Hematopoietic multipotent progenitor cell treated with erythropoietin and hydrocortisone succinate and interleukin-3 and kit ligand, for 4 days (in vitro differentiated cells): ENCODE measurements at regions not wholly inside any gene's neighbourhood (a gene's known extent, or its start where the extent isn't known, plus 50 kb on each side); places are given as distances from the start of the nearest gene placed in this dataset.
"Not testable (repeated sequence)": the region's sequence is repeated elsewhere in the genome, so short reads cannot be mapped to it uniquely, and the experiment has no call there.

Experiments
- DNase-seq: peaks from one replicate; pipeline ENCODE4 v3.0.0-alpha.2; 2015

DNA sequence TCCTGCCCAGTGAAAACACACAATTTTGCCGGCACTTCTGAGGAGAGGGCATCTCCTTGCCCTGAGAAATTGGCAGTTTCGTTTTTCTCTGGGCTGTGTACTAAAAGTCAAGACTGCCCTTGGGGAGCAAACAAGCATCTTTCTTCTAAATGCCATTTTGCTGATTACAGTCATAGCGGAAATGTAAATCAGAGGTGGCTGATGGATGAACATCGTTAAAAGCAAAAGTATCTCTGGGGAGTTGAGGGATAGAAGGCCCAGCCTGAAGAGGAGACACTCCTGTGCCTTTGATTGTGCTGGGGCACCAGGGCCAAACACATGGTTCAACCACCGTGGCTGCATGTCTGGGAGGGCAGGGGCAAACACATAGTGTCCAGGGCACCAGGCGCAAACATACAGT is 49.8 kb downstream of the ABCC12 start:
- DNase-seq = no peak

DNA sequence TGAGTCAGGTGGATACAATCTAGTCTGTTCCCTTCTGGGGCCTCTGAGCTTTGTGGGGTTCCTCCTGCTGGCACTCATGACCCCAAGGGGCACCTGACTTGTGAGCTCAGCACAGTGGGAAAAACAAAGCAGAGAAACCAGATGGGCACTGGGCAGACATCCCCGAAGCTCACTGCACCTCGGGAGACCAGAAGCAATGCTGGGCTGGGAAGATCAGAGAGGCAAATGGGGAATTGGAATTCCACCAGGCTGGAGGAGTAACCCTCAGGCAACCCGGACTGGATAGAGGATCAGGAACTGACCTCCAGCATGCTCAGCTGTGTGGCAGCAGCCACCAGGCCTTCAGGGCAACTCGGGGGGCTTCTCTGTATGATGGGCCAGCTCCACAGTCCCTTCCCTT is 50.3 kb downstream of the ABCC12 start:
- DNase-seq = no peak

DNA sequence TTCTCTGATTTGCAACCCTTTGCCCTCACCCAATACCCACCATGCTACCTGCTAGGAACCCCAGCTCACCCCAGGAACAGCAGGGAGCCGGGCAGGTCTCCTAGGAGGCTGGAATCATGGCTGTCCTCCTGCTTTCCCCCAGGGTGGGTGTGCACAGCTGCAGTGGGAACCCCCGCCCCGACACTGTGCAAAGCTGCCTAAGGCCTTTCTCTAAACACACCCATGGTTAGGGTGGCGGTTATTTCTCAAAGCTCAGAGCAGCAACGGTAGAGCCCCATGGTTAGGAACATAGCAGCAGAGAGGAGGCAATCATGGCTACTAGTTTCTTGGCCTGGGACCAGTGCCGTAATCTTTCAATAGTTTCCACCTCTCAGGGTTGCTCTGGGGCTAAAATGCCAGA is 52.2 kb downstream of the ABCC12 start:
- no peak for DNase-seq

DNA sequence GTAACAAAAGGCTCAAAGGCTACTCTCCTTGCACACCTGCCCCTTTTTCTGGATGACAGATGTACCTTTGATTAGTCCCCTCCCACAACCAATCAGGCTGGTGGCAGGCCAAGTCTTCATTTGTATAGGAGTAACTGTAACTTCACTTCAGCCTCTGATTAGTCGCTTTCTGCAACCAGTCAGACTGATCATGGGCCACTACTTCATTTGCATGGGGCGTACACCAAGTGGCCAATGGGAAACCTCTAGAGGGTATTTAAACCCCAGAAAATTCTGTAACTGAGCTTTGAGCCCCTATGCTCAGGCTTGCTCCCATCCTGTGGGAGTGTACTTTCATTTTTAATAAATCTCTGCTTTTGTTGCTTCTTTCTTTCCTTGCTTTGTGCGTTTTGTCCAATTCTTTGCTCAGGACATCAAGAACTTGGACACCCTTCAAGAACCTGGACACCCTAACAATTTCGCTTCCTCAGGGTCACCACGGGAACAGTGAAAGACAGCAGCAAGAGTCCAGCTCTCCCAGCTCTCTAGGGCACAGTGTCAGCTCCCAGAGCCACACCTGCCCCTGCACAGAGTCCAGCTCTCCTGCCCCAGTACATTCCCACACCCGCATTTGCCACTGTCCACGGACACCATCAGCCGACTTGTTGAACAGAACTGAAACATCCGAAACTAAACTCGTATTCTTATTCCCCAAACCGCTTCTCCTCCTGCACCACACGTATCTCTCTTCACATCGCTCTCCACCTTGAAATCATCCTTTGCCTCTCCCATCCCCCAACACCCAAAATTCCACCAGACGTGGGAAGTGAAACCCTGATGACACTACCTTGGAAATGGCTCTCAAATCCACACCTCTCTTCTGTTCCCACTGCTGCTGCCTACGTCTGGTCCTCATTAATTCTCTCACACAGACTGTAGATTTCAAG is 53.4 kb downstream of the ABCC12 start:
- DNase-seq = no peak

DNA sequence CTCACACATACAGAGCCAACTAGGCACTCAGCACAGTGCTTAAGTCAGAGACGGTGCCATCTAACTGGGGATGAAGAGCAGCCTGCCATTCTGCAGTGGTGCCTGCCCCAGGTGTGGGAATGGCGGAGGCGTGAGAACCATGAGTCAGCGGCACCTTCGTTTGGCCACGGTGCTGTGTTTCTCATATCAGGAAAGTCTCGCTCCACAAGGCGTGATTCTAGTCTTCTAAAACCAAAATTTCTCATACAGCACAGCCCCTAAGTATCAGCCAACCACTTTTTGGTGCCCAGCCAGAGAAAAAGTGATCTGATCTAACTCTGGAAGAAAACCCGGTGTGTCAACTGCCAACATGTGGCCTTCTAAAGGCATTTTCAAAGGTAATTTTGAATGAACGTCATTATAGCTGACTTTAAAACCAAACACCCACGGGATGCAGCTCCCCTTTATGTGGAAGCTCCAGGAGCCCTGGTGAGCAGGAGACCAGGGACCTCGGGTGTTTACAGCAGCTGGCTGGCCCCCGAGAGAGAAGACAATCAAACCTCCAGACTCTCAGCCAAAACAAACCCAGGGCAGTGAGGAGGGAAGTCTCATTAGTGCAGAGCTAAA is 54.6 kb downstream of the ABCC12 start:
- DNase-seq = no peak

DNA sequence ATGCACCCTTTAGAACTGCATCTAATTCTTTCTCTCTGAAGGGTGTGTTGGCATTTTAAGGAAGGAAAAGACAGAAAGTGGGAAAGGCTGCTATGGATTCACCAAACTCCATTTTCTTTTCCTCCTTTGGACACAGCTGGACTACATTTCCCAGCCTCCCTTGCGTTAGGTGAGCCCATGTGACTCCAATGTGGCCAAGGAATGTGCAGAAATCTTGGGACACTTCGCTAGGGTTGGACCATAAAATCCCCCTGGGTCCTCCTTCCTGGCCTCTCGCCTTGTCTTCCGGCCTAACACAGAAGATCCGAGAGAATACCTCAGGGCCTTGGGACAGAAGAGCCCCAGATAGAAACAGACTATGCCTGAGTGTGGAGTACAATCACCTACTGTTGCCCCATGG is 56.3 kb downstream of the ABCC12 start:
- no peak for DNase-seq

DNA sequence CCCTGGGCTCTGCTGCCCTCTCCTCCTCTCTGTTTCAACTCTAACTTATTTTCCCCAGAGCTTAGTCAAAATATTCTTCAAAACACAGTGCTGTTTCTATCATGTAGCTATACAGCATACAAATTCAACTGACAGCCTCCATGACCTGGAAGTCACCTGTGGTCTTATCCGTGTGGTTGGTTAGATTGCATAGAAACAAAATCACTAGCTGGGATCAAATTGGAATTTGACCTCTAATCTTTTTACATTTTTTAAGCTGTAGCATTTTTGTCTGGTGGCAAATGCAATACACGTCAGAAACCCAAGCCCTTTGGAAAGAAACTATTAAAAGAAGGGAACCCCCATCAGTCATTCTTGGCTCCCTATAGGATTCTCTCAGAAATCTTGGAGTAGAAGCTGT is 57.3 kb downstream of the ABCC12 start:
- no peak for DNase-seq

DNA sequence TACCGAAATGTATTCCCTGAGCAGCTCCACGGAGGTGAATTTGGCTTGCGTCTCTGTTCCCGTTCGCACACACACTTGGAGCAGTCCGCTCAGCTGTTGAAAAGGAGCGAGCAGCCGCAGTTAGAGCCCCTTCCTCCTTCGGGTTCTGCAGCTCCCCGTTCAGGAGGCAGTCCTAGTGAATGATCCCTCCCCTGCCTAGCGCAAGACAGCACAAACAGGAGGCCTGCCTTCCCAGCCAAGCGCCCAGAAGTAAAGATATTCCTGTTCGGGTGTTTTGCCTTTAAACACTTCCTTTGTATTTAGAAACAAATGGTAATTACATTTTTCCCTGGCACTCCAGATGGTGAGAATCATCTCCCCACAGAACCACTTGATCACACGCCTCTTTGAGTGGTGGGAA is 64.7 kb downstream of the ABCC12 start:
- DNase-seq = no peak

DNA sequence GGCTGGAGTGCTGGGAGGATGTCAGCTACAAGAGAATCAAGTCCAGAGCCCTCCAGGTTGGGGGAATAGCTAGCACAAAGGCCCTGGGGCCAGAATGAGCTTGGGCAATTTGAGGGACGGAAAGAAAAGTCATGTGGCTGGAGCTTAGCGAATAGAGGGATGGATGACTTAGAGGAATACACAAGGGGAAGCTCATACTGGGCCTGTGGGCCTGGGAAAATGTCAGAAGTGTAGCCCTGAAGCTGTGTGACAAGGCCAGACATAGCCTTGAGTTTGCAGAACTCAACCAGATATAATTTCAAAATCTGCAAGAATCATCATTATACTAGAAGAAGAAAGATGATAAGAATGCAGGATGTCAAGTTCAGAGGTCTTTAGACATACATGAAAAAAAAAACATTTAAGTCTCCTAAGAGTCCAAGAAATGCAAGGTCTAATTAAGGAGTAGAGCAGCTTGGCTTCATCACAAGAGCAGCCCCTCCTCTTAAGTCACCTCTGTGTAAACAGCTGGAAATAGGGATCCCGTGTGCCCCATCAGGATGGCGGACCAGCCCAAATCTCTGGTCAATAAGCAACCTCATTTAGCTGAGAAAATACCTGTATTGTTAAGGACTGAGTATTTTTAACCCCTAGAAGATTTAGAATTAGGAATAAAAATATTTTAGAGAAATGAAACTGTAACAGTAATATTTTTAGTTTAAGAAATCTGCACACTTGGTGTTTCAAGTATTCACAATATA is 66.6 kb downstream of the ABCC12 start:
- no peak for DNase-seq

DNA sequence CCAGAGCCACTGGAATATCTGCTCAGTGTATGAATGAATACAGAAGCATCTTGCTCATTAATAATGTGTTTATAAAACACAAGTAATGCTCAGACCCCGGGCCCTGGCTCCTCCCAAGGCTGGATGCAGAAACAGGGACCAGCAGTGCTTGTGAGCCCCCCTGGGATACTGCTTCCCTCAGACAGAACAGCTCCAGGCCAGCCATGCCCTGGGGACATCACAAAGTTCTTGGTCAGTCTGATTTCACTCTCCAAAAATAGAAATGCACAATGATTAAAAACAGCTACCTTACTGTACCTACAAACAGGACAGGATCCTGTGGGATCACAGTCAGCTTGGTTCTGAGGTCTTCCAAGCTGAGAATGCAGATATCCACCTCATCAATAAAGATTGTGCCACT is 68.2 kb downstream of the ABCC12 start:
- no peak for DNase-seq

DNA sequence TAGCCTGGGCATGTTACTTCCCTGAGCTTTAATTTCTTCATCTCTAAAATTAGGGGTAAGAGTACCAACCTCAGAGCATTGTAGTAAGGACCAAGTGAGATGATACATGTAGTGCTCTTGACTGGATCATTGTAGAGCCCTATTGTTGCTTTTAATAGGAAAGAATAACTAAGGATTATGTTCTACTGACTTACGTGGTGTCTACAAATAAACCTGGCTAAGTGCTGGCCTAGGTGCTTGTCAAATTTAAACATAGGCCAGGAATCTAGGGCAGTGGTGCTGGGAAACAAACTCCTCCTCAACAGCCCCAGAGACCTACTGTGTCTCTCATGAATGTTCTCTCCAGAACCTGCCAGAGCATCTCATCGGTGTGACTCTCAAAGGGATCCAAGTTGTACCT is 69.4 kb downstream of the ABCC12 start:
- DNase-seq = no peak

DNA sequence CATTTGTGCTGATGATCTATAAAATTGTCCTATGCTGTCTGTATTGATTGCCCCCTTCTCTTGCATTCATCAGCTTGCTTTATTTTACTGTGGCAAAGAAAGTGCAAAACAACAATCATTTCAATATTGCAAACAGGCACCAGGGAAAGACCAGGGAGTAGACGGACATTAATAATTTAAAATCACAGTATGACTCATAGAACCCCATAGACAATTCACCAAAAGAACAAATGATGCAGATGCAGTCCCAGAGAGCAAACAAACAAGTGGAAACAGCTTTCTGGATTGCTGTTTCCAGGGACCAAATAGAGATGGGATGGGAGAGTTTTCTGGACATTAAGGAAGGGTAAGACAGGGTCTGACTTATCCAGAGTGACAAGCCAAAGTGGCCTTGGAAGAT is 70.1 kb downstream of the ABCC12 start:
- DNase-seq = no peak

DNA sequence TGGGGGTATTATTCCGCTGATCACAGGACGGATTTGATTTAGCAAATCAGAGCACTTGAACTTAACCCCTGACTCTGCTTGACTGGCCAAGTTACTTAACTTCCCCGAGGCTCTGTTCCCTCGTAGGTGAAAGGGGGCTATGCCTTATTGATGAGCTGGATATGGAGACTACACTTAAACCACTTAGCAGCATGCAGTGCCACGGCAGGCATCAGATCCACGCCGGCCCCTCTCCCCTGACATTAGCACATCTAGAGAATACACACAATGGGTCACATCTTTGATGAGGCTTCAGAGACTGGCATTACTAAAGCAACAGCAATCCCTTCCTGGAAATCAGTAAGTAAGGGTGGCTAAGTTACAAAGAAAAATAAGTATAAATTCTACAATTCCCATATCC is 71.0 kb downstream of the ABCC12 start:
- no peak for DNase-seq

DNA sequence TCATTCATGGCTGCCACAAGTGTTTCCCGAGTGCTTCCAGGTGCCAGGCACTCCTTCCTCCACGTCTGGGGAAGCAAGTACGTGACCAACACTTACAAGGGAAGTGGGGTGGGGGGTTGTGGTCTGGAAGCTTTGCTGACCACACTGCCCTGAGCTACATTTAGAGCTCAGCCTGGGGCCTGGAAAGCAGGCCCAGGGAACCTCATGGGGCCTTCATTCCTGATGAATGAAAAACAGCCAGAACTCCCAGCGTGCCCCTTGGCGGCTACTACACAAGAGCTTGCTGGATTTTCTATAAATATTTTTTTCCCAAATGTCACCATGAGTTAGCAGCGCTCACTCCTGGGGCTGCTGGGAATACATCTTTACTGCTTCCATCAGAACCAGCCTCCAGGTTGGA is 73.3 kb downstream of the ABCC12 start:
- DNase-seq = no peak

DNA sequence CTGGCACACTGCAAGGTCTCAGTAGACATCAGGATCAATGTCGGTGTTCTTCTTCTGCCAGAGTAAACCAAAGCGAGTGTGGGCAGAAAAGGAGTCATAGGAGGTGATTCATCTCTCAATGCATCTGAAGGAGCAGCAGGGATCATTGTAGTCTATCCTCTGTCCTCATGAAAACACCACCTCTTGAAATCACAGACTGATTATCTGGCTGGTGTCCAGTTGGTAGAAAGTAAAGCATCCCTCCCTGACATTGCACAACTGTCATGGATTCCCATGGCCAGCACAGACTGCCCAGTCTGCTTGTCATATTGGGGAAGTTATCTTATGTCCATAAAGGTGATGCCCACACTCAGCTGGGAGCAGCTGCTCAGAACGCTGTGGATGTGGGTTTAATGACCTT is 74.1 kb downstream of the ABCC12 start:
- DNase-seq = no peak

DNA sequence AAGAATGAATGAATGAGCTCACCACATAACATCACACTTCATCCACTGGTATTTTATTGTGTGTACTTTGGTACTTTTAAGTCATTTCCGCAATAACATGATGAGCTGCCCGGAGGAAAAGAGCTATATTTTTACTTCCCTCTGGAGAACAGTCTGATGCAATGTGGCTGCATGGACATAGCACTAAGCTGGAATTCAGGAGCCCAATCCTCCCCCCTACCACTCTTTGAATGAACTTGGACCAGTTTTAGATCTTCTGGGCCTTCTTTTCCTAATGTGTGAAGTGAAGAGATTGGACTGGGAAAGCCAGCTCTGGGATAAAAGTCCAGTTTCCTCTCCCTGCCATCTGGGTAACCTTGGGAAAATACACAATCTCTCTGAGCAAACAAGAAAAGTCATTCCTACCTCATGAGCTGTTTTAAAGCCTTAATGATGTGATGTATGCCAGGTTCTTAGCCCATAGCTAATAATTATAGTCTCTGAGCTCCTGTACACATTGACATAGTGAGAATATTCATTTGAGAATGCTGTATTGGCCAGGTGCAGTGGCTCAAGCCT is 79.3 kb downstream of the ABCC12 start:
- no peak for DNase-seq

DNA sequence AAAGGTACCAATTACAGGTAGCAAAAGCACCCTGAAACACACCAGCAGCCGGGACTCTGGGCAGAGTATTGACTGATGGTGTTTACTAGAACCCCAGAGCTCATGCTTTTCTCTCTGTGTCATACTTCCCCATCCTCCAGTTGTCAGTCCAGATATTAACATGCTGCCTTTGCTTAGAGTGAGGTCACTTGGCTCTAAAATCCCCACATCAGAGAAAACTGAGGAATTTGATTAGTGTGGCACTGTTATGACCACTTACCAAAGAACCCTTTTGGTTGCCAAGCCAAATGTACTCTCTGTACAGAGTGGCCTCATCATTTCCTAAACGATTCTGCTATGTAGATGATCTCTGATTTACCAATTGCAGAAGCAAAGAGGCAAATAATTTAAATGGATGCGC is 80.4 kb downstream of the ABCC12 start:
- DNase-seq = no peak

DNA sequence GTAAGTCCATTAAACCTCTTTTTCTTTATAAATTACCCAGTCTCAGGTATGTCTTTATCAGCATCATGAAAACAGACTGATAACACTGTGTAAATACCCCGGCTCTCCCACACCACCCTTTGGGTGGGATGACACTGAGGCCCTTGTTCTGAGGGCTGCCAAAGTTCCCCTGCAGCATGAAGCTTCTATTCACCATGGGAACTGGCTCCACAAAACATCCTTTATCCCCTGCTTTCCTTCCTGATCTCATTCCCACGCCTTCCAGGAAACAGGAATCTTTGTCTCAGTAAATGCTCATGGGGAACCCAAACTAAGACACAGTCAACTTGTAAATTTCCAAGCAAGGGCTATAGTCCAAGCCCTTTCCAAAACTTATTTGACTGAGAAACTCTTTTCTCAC is 88.4 kb downstream of the ABCC12 start:
- no peak for DNase-seq

DNA sequence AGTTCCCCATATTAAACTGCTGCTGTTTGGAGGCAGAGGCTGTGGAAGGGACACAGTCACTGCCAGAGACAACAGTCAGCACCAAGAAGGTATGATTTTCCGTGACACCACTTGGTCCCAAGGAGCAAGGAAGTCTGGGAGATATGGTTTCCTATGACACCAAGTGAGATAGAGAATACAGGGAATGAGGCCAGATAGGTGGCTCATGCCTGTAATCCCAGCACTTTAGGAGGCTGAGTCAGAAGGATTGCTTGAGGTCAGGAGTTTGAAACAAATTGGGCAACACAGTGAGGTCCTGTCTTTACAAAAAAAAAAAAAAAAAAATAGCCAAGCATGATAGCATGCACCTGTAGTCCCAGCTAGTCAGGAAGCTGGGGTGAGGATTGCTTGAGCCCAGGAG is 90.8 kb downstream of the ABCC12 start:
- no peak for DNase-seq

DNA sequence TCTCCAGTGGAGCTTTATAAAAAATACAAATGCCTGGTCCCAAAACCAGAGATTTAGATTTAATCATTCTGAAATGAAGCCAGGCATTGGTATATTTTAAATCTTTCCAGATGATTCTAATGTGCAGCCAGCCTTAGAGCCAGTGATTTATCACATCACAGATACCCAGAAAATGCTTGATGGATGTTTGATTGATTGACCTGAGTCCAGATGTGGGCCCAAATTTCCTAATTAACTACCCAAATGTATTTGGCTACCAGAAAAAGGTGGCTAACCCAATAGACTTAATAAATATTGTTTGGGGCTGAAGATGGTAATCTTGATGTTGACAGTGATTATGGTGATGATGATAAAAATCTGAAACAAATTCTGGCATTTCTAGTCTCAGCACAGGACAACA is 93.1 kb downstream of the ABCC12 start:
- DNase-seq = no peak

DNA sequence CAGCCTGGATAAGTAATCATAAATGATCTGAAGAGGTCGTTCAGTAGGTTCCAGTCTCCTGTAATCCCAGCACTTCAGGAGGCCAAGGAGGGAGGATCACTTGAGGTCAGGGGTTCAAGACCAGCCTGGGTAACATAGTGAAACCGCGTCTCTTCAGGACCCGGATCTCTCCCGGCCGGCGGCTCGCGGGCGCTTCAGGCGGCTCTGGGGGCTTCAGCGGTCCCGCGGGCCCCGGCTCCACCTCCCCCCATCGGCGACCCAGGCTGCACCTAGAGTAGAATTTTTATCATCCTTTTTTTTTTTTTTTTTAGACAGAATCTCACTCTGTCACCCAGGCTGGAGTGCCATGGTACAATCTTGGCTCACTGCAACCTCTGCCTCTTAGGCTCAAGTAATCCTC is 95.9 kb downstream of the ABCC12 start:
- DNase-seq = no peak

DNA sequence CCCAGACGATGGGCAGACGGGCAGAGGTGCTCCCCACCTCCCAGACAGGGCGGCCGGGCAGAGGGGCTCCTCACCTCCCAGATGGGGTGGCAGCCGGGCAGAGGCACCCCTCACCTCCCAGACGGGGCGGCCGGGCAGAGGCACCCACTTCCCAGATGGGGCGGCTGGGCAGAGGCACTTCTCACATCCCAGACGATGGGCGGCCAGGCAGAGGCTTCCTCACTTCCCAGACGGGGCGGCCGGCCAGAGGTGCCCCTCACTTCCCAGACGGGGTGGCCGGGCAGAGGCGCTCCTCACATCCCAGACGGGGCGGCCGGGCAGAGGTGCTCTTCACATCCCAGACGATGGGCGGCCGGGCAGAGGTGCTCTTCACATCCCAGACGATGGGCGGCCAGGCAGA is 96.6 kb downstream of the ABCC12 start:
- not testable (repeated sequence) for DNase-seq

DNA sequence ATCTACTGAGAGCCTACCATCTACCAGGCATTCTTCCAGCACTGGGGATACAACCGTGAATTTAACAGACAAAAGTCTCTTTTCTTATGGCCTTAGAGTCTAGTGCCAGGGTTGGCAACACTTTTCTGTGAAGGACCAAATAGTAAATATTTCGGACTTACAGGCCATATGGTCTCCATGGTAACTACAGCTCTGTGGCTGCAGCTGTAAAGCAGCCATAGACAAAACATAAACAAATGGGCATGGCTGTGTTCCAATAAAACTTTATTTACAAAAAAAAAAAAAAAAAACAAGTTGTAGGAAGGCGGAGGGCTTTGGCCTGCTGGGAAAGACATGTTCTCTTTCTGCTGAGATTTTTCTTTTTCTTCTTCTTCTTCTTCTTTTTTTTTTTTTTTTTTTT is 98.7 kb downstream of the ABCC12 start:
- DNase-seq = no peak
